K562 (cell line): ENCODE measurements at regions not wholly inside any gene's neighbourhood (a gene's known extent, or its start where the extent isn't known, plus 50 kb on each side); places are given as distances from the start of the nearest gene placed in this dataset.

ENCODE experiments used
- ATAC-seq: fragments of 200-7000 bp; cut with Tn5 transposase; 3 replicates; pipeline ENCODE4 v1.9.1; 2020; ENCODE audit warnings: moderate library complexity
- BruUV-seq: library from RNA; stranded (reverse); fragments of 400-500 nt; replicated peaks from 2 replicates; lab custom pipeline; 2021; lab: Mats Ljungman, UMichigan
- CTCF ChIA-PET: fragments of 300-600 bp; formaldehyde crosslinking; extraction: SDS; loops from one replicate; lab custom pipeline; 2021; ENCODE audit warnings: low intra/inter-chr PET ratio; lab: Yijun Ruan, JAX
- POLR2A ChIA-PET: fragments of 300-600, 350-650 bp; sonication (Branson Sonifier 250); formaldehyde crosslinking; extraction: SDS; loops from one replicate; lab custom pipeline; 2021; ENCODE audit warnings: antibody characterized with exemption, inconsistent platforms; lab: Yijun Ruan, JAX
- DNase-seq, 4 experiments: peaks; one replicate each; pipeline versions ENCODE4 v3.0.0 to v3.0.0-alpha.2; 2011 to 2018; ENCODE audit warnings: low spot score in 3 of 4, mixed read lengths in 3 of 4; ENCODE audit errors: extremely low read depth in 1 of 4
- FAIRE-seq: peaks from 2 replicates; lab custom pipeline; 2011; peaks lifted over from hg19 to GRCh38; lab: Jason Lieb, UNC
- H2AFZ ChIP-seq: 2 replicates; pipeline ENCODE4 v1.6.0; 2011; ENCODE audit warnings: low read depth, low read length, control low read depth, inconsistent platforms
- H3K27ac ChIP-seq: fragments of 200-600 bp; 3 replicates; pipeline ENCODE4 v1.8.0; 2011; ENCODE audit warnings: low read depth, mild to moderate bottlenecking, control low read depth, inconsistent platforms, low read length, moderate library complexity, mixed read lengths; ENCODE audit errors: extremely low read depth
- H3K27me3 ChIP-seq, 2 experiments: fragments of 300-600 bp in 1 of 2; 2 replicates in 1 of 2; 3 replicates in 1 of 2; pipeline versions ENCODE4 v1.6.0 to v1.8.0; 2011; ENCODE audit warnings: inconsistent platforms in 2 of 2, low read length in 2 of 2, mild to moderate bottlenecking in 1 of 2, mixed read lengths in 1 of 2, moderate library complexity in 1 of 2; ENCODE audit not compliant: control insufficient read depth in 2 of 2, insufficient read depth in 2 of 2
- H3K36me3 ChIP-seq: fragments of 300-600 bp; 3 replicates; pipeline ENCODE4 v1.8.0; 2011; ENCODE audit warnings: mild to moderate bottlenecking, low read length, inconsistent platforms; ENCODE audit not compliant: control insufficient read depth, insufficient read depth
- H3K4me1 ChIP-seq, 2 experiments: fragments of 200-600 bp in 1 of 2; replicated peaks in 1 of 2; 2 replicates in 1 of 2; 3 replicates in 1 of 2; pipeline versions ENCODE4 v1.5.1 to v1.8.0; 2011; ENCODE audit warnings: inconsistent platforms in 2 of 2, low read length in 2 of 2, mild to moderate bottlenecking in 1 of 2, mixed read lengths in 1 of 2, moderate library complexity in 1 of 2; ENCODE audit not compliant: control insufficient read depth in 2 of 2, insufficient read depth in 2 of 2
- H3K4me2 ChIP-seq: 2 replicates; pipeline ENCODE4 v1.6.1; 2011; ENCODE audit warnings: low read length, control low read depth, inconsistent platforms, mixed read lengths; ENCODE audit not compliant: insufficient read depth
- H3K4me3 ChIP-seq: fragments of 200-600 bp; sonication (generic), shearing (Covaris generic); 2 replicates; pipeline ENCODE4 v1.5.1; 2016; ENCODE audit warnings: control low read depth, inconsistent platforms
- H3K79me2 ChIP-seq: fragments of 200-600 bp; 3 replicates; pipeline ENCODE4 v1.8.0; 2011; ENCODE audit warnings: low read length, inconsistent platforms; ENCODE audit not compliant: control insufficient read depth, insufficient read depth
- H3K9ac ChIP-seq, 2 experiments: 2 replicates each; pipeline versions ENCODE4 v1.6.0 to v1.6.1; 2011; ENCODE audit warnings: low read depth in 2 of 2, low read length in 2 of 2, control low read depth in 1 of 2, inconsistent platforms in 1 of 2, mild to moderate bottlenecking in 1 of 2, mixed read lengths in 1 of 2; ENCODE audit not compliant: insufficient read depth in 1 of 2
- H3K9me1 ChIP-seq: one replicate; pipeline ENCODE4 v1.6.0; 2011; ENCODE audit warnings: inconsistent platforms, mild to moderate bottlenecking, low read length, moderate library complexity; ENCODE audit not compliant: control insufficient read depth, insufficient read depth
- H3K9me3 ChIP-seq: replicated peaks from 2 replicates; pipeline ENCODE4 v1.5.1; 2011; ENCODE audit warnings: low read depth, low read length, inconsistent platforms; ENCODE audit not compliant: control insufficient read depth, insufficient read depth
- H4K20me1 ChIP-seq: replicated peaks from 2 replicates; pipeline ENCODE4 v1.6.1; 2011; ENCODE audit warnings: low read length, inconsistent platforms, mixed read lengths; ENCODE audit not compliant: control insufficient read depth, insufficient read depth
- BCOR ChIP-seq: fragments of 450-650 bp; IDR thresholded peaks from 2 replicates; pipeline ENCODE4 v1.6.1; 2016
- LARP7 ChIP-seq: fragments of 450-650 bp; IDR thresholded peaks from 2 replicates; pipeline ENCODE4 v1.6.1; 2016
- MCM2 ChIP-seq: fragments of 450-650 bp; IDR thresholded peaks from 2 replicates; pipeline ENCODE4 v1.6.1; 2017; ENCODE audit warnings: low read depth, mild to moderate bottlenecking
- RFX1 ChIP-seq: fragments of 450-650 bp; IDR thresholded peaks from 2 replicates; pipeline ENCODE4 v1.6.1; 2016; ENCODE audit warnings: mild to moderate bottlenecking, moderate library complexity
- SMAD4 ChIP-seq: fragments of 250-450 bp; sonication (Bioruptor Pico); conservative IDR thresholded peaks from 2 replicates; pipeline ENCODE4 v1.8.0; 2021; ENCODE audit warnings: inconsistent platforms, mild to moderate bottlenecking, moderate library complexity
- U2AF2 ChIP-seq: fragments of 200-400 bp; formaldehyde crosslinking; optimal IDR thresholded peaks from 2 replicates; pipeline ENCODE3; 2017; ENCODE audit warnings: low read depth, mild to moderate bottlenecking, low read length
- ZNF3 ChIP-seq: fragments of 250-450 bp; sonication (Bioruptor Pico); IDR thresholded peaks from 2 replicates; pipeline ENCODE4 v1.5.0; 2021; ENCODE audit warnings: mild to moderate bottlenecking, moderate library complexity
- WGBS: fragments of 100-300 bp; shearing (Covaris generic); methylation state at CpG from one replicate; pipeline ENCODE4 v1.1.6; 2016; ENCODE audit warnings: low coverage, mixed read lengths; ENCODE audit not compliant: insufficient coverage; ENCODE audit errors: missing lambda C conversion rate; 5-methylcytosine and 5-hydroxymethylcytosine counted together
- in situ Hi-C: fragments of 300-500 bp; cut with MboI; formaldehyde crosslinking; loops from 4 replicates; pipeline ENCODE4 v1.15.0; 2018; ENCODE audit warnings: inconsistent platforms, mixed read lengths
- intact Hi-C: fragments of 100-400 bp; cut with micrococcal nuclease; formaldehyde crosslinking; loops from 2 replicates; pipeline ENCODE4 v1.14.2; 2022
- TF ChIP-seq, protein P1 (sequence below): fragments of 250-450 bp; sonication (Bioruptor Pico); IDR thresholded peaks from 2 replicates; pipeline ENCODE4 v1.8.0; 2021; ENCODE audit warnings: mild to moderate bottlenecking, moderate library complexity

DNA sequence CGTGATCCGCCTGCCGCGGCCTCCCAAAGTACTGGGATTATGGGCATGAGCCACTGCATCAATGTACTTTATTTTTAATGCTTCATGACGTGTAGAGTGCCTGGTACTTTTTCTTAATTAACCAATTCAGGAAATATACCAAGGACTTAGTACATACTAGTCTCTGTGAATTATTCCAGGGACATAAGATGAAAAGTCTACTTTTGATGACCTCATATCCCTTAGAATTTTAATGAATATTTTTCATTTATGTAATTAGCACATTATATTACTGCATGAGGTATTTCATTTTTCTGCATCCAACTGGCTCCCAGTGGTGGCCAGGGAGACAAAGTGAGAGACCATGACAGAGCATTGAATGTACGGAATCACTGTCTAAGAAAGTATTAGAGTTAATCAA, 577.7 kb upstream of the NOVA1 start:
- FAIRE-seq (no peak), ATAC-seq (no peak), DNase-seq (no peak)
- H3K9ac ChIP-seq = no peak overlapping the region
- no peaks in the 10 kb centered on the region for H3K9me3 ChIP-seq
- no peaks in the 10 kb centered on the region for H3K4me1 ChIP-seq
- H3K36me3 ChIP-seq = no peaks in the 10 kb centered on the region
- 8% methylated on average over 6 of the region's 6 CpGs for WGBS
- TF ChIP-seq U2AF2 (no peak), LARP7 (no peak), BCOR (no peak), ZNF3 (CRISPR knock-in tag) (no peak), MCM2 (no peak), RFX1 (no peak), SMAD4 (CRISPR knock-in tag) (no peak)
- TF ChIP-seq, protein P1, sequence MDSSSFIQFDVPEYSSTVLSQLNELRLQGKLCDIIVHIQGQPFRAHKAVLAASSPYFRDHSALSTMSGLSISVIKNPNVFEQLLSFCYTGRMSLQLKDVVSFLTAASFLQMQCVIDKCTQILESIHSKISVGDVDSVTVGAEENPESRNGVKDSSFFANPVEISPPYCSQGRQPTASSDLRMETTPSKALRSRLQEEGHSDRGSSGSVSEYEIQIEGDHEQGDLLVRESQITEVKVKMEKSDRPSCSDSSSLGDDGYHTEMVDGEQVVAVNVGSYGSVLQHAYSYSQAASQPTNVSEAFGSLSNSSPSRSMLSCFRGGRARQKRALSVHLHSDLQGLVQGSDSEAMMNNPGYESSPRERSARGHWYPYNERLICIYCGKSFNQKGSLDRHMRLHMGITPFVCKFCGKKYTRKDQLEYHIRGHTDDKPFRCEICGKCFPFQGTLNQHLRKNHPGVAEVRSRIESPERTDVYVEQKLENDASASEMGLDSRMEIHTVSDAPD (CRISPR knock-in tag) = no peak
- H3K79me2 ChIP-seq = no peaks in the 10 kb centered on the region
- H3K4me3 ChIP-seq = no peak overlapping the region
- no peak overlapping the region for H3K27ac ChIP-seq
- H3K9me1 ChIP-seq = no peaks in the 10 kb centered on the region
- in situ Hi-C loops = no loop called here
- ChIA-PET CTCF (no interaction called here), POLR2A (no interaction called here)
- no peaks in the 10 kb centered on the region for H3K27me3 ChIP-seq
- intact Hi-C loops = no loop called here
- BruUV-seq = no TSS peak
- H4K20me1 ChIP-seq = no peaks in the 10 kb centered on the region
- H2AFZ ChIP-seq = no peak overlapping the region
- H3K4me2 ChIP-seq = no peak overlapping the region
